ENCODE measurements at regions not wholly inside any gene's neighbourhood (a gene's known extent, or its start where the extent isn't known, plus 50 kb on each side); places are given as distances from the start of the nearest gene placed in this dataset.

- H2AFZ ChIP-seq (ENCODE audit: low read length): no peak overlapping the region
- no peaks in the 10 kb centered on the region; the same call in 1 of the 2 replicates for H3K27me3 ChIP-seq (ENCODE audit: insufficient read depth, low read length)
- no peaks in the 10 kb centered on the region for H3F3A ChIP-seq (ENCODE audit: insufficient read depth, low read length)
- H4K20me1 ChIP-seq (ENCODE audit: insufficient read depth, low read length): no peaks in the 10 kb centered on the region
- no peaks in the 10 kb centered on the region for H3K36me3 ChIP-seq (ENCODE audit: insufficient read depth, low read length)
- no peak overlapping the region for H3K4me3 ChIP-seq (ENCODE audit: low read depth, low read length, poor library complexity, severe bottlenecking)
- no peak overlapping the region for H3K9ac ChIP-seq (ENCODE audit: low read length)
- no peaks in the 10 kb centered on the region for H3K9me2 ChIP-seq (ENCODE audit: low read depth, low read length)
- H3K4me2 ChIP-seq (ENCODE audit: low read length): no peak overlapping the region
- no peaks in the 10 kb centered on the region for H3K9me3 ChIP-seq (ENCODE audit: low read length)
- H3K79me2 ChIP-seq (ENCODE audit: insufficient read depth, low read length): no peaks in the 10 kb centered on the region
- TF ChIP-seq CTCF (IDR thresholded peaks at IDR 0.05; ENCODE audit: low read length): no peak
- no peak for TF ChIP-seq EZH2 (IDR thresholded peaks at IDR 0.05; ENCODE audit: borderline replicate concordance, low read length)
- no peak overlapping the region for H3K27ac ChIP-seq (ENCODE audit: low read depth, low read length, poor library complexity, severe bottlenecking)
- no peaks in the 10 kb centered on the region for H3K4me1 ChIP-seq (ENCODE audit: insufficient read depth, low read length, severe bottlenecking)
Observed at GRCh38 chr5:168013546-168013945, 277.9 kb upstream of the WWC1 start.

- Histone ChIP-seq H3K9me3 (ENCODE audit: low read length) (no peaks in the 10 kb centered on the region), H3K4me1 (ENCODE audit: insufficient read depth, low read length, severe bottlenecking) (no peaks in the 10 kb centered on the region), H3K27me3 (ENCODE audit: insufficient read depth, low read length) (no peaks in the 10 kb centered on the region; the same call in 1 of the 2 replicates), H4K20me1 (ENCODE audit: insufficient read depth, low read length) (no peaks in the 10 kb centered on the region), H3K4me2 (ENCODE audit: low read length) (no peak overlapping the region), H3K4me3 (ENCODE audit: low read depth, low read length, poor library complexity, severe bottlenecking) (no peak overlapping the region), H3K27ac (ENCODE audit: low read depth, low read length, poor library complexity, severe bottlenecking) (no peak overlapping the region), H3K9me2 (ENCODE audit: low read depth, low read length) (no peaks in the 10 kb centered on the region), H2AFZ (ENCODE audit: low read length) (no peak overlapping the region), H3K36me3 (ENCODE audit: insufficient read depth, low read length) (no peaks in the 10 kb centered on the region), H3F3A (ENCODE audit: insufficient read depth, low read length) (no peaks in the 10 kb centered on the region), H3K79me2 (ENCODE audit: insufficient read depth, low read length) (no peaks in the 10 kb centered on the region), H3K9ac (ENCODE audit: low read length) (no peak overlapping the region)
- TF ChIP-seq EZH2 (IDR thresholded peaks at IDR 0.05; ENCODE audit: borderline replicate concordance, low read length) (no peak), CTCF (IDR thresholded peaks at IDR 0.05; ENCODE audit: low read length) (no peak)
Observed at GRCh38 chr5:168014433-168015123, 276.9 kb upstream of the WWC1 start.

- TF ChIP-seq CTCF (IDR thresholded peaks at IDR 0.05; ENCODE audit: low read length): no peak
- TF ChIP-seq EZH2 (IDR thresholded peaks at IDR 0.05; ENCODE audit: borderline replicate concordance, low read length): no peak
- Histone ChIP-seq H3K79me2 (ENCODE audit: insufficient read depth, low read length) (no peaks in the 10 kb centered on the region), H3K36me3 (ENCODE audit: insufficient read depth, low read length) (no peaks in the 10 kb centered on the region), H3K4me3 (ENCODE audit: low read depth, low read length, poor library complexity, severe bottlenecking) (no peak overlapping the region), H4K20me1 (ENCODE audit: insufficient read depth, low read length) (no peaks in the 10 kb centered on the region), H3K9me3 (ENCODE audit: low read length) (no peaks in the 10 kb centered on the region), H3K4me1 (ENCODE audit: insufficient read depth, low read length, severe bottlenecking) (no peaks in the 10 kb centered on the region), H3K27ac (ENCODE audit: low read depth, low read length, poor library complexity, severe bottlenecking) (no peak overlapping the region), H3K9ac (ENCODE audit: low read length) (no peak overlapping the region), H3F3A (ENCODE audit: insufficient read depth, low read length) (no peaks in the 10 kb centered on the region), H3K27me3 (ENCODE audit: insufficient read depth, low read length) (no peaks in the 10 kb centered on the region; the same call in 1 of the 2 replicates), H3K9me2 (ENCODE audit: low read depth, low read length) (no peaks in the 10 kb centered on the region), H2AFZ (ENCODE audit: low read length) (no peak overlapping the region), H3K4me2 (ENCODE audit: low read length) (no peak overlapping the region)
Observed at GRCh38 chr5:168015506-168015905, 275.9 kb upstream of the WWC1 start.
